A549 (cell line): ENCODE measurements at regions not wholly inside any gene's neighbourhood (a gene's known extent, or its start where the extent isn't known, plus 50 kb on each side); places are given as distances from the start of the nearest gene placed in this dataset.

Source experiments
- ATAC-seq, 2 experiments: fragments of 200-7000 bp in 1 of 2; fragments of >200 bp in 1 of 2; cut with Nextera tagmentation in 1 of 2; cut with Tn5 transposase in 1 of 2; 3 replicates each; pipeline versions ENCODE4 v1.8.0 to v1.9.1; 2018 to 2020; ENCODE audit warnings: mild to moderate bottlenecking in 1 of 2, moderate library complexity in 1 of 2
- CTCF ChIA-PET: fragments of 300-600 bp; sonication (Branson Sonifier 250); formaldehyde crosslinking; extraction: SDS; loops from one replicate; lab custom pipeline; 2021; ENCODE audit warnings: antibody characterized with exemption, inconsistent platforms; lab: Yijun Ruan, JAX
- POLR2A ChIA-PET: fragments of 350-600 bp; formaldehyde crosslinking; extraction: SDS; loops from one replicate; lab custom pipeline; 2021; ENCODE audit warnings: antibody characterized with exemption, inconsistent platforms; lab: Yijun Ruan, JAX
- DNase-seq, 2 experiments: peaks; one replicate each; pipeline versions ENCODE4 v3.0.0 to v3.0.0-alpha.2; 2011 to 2016; ENCODE audit warnings: low read depth in 1 of 2, low spot score in 1 of 2
- FAIRE-seq: peaks from 2 replicates; lab custom pipeline; 2011; peaks lifted over from hg19 to GRCh38; lab: Jason Lieb, UNC
- H3K27ac ChIP-seq, 2 experiments: fragments of >200 bp; sonication (Bioruptor Twin); formaldehyde crosslinking; 3 replicates each; pipeline ENCODE4 v1.5.1; 2016 to 2017
- H3K4me1 ChIP-seq: fragments of >200 bp; sonication (Bioruptor Twin); formaldehyde crosslinking; 3 replicates; pipeline ENCODE4 v1.6.1; 2016
- H3K4me2 ChIP-seq: fragments of >200 bp; sonication (Bioruptor Twin); formaldehyde crosslinking; 3 replicates; pipeline ENCODE4 v1.6.1; 2016
- H3K4me3 ChIP-seq: fragments of >200 bp; sonication (Bioruptor Twin); formaldehyde crosslinking; 3 replicates; pipeline ENCODE4 v1.5.1; 2016
- H3K9me3 ChIP-seq: fragments of >200 bp; sonication (Bioruptor Twin); formaldehyde crosslinking; 3 replicates; pipeline ENCODE4 v1.6.1; 2016
- CBX2 ChIP-seq: fragments of 200-600 bp; sonication (generic); IDR thresholded peaks from 2 replicates; pipeline ENCODE4 v1.6.1; 2016; ENCODE audit warnings: low read depth, mild to moderate bottlenecking, borderline replicate concordance
- CBX8 ChIP-seq: fragments of 200-600 bp; sonication (generic); IDR thresholded peaks from 2 replicates; pipeline ENCODE4 v1.6.1; 2016
- CHD2 ChIP-seq: fragments of 150-350 bp; IDR thresholded peaks from 2 replicates; pipeline ENCODE4 v1.6.1; 2014; ENCODE audit warnings: low read length; ENCODE audit not compliant: partially characterized antibody
- EHMT2 ChIP-seq: fragments of 200-600 bp; sonication (generic); IDR thresholded peaks from 2 replicates; pipeline ENCODE4 v1.6.1; 2016; ENCODE audit warnings: antibody characterized with exemption, low read depth, mild to moderate bottlenecking, moderate library complexity
- EP300 ChIP-seq, 2 experiments: fragments of >200 bp; sonication (Bioruptor Twin); formaldehyde crosslinking; IDR thresholded peaks; 2 replicates in 1 of 2; 3 replicates in 1 of 2; pipeline ENCODE4 v1.6.1; 2016 to 2017
- FOSB ChIP-seq: fragments of 250-450 bp; sonication (Bioruptor Pico); IDR thresholded peaks from 2 replicates; pipeline ENCODE4 v1.5.0; 2020; ENCODE audit warnings: mild to moderate bottlenecking, moderate library complexity
- FOXS1 ChIP-seq: fragments of 250-450 bp; sonication (Bioruptor Pico); IDR thresholded peaks from 2 replicates; pipeline ENCODE4 v1.5.0; 2020; ENCODE audit warnings: mild to moderate bottlenecking, moderate library complexity
- GATA3 ChIP-seq: IDR thresholded peaks from 2 replicates; pipeline ENCODE4 v1.6.1; 2012; ENCODE audit warnings: borderline replicate concordance
- HES2 ChIP-seq: fragments of >200 bp; sonication (Bioruptor Twin); formaldehyde crosslinking; IDR thresholded peaks from 2 replicates; pipeline ENCODE4 v1.6.1; 2016
- HMGXB4 ChIP-seq: fragments of 250-450 bp; sonication (Bioruptor Pico); IDR thresholded peaks from 2 replicates; pipeline ENCODE4 v1.5.0; 2021; ENCODE audit warnings: mild to moderate bottlenecking, moderate library complexity, borderline replicate concordance
- HOXB5 ChIP-seq: fragments of 250-450 bp; sonication (Bioruptor Pico); IDR thresholded peaks from 2 replicates; pipeline ENCODE4 v1.5.0; 2020; ENCODE audit warnings: mild to moderate bottlenecking, moderate library complexity
- JUN ChIP-seq, 2 experiments: fragments of >200 bp; sonication (Bioruptor Twin); formaldehyde crosslinking; IDR thresholded peaks; 2 replicates in 1 of 2; 3 replicates in 1 of 2; pipeline ENCODE4 v1.6.1; 2016 to 2017
- JUNB ChIP-seq: fragments of >200 bp; sonication (Bioruptor Twin); formaldehyde crosslinking; IDR thresholded peaks from 2 replicates; pipeline ENCODE4 v1.6.1; 2016
- KDM1A ChIP-seq: fragments of 200-600 bp; sonication (generic); IDR thresholded peaks from 2 replicates; pipeline ENCODE4 v1.6.1; 2016; ENCODE audit warnings: low read depth, mild to moderate bottlenecking
- KDM5A ChIP-seq: fragments of 200-600 bp; sonication (generic); IDR thresholded peaks from 2 replicates; pipeline ENCODE4 v1.6.1; 2016; ENCODE audit warnings: antibody characterized with exemption, mild to moderate bottlenecking
- MAFK ChIP-seq: fragments of 450-650 bp; IDR thresholded peaks from 2 replicates; pipeline ENCODE4 v1.6.1; 2014; ENCODE audit not compliant: partially characterized antibody
- MYC ChIP-seq: IDR thresholded peaks from 2 replicates; pipeline ENCODE4 v1.6.1; 2012; ENCODE audit warnings: mild to moderate bottlenecking, inconsistent platforms, low read length, improper control_type of control experiment, borderline replicate concordance
- NPAS2 ChIP-seq: fragments of 250-450 bp; sonication (Bioruptor Pico); IDR thresholded peaks from 2 replicates; pipeline ENCODE4 v1.8.0; 2022; ENCODE audit warnings: mild to moderate bottlenecking, moderate library complexity, borderline replicate concordance
- PHF8 ChIP-seq: fragments of 200-600 bp; sonication (generic); IDR thresholded peaks from 2 replicates; pipeline ENCODE4 v1.6.1; 2016; ENCODE audit warnings: low read depth, mild to moderate bottlenecking, antibody characterized with exemption, moderate library complexity, borderline replicate concordance
- RAD21 ChIP-seq, 2 experiments: fragments of >200 bp in 1 of 2; sonication (Bioruptor Twin) in 1 of 2; formaldehyde crosslinking in 1 of 2; IDR thresholded peaks in 1 of 2; conservative IDR thresholded peaks in 1 of 2; 2 replicates in 1 of 2; 3 replicates in 1 of 2; pipeline ENCODE4 v1.6.1; 2012 to 2018; ENCODE audit warnings: inconsistent platforms in 1 of 2
- RARB ChIP-seq: fragments of 250-450 bp; sonication (Bioruptor Pico); IDR thresholded peaks from 2 replicates; pipeline ENCODE4 v1.8.0; 2021; ENCODE audit warnings: mild to moderate bottlenecking, moderate library complexity
- RCOR1 ChIP-seq: fragments of 150-350 bp; IDR thresholded peaks from 2 replicates; pipeline ENCODE4 v1.6.1; 2014; ENCODE audit warnings: antibody characterized with exemption, low read length, low read depth
- RNF2 ChIP-seq: fragments of 200-600 bp; sonication (generic); IDR thresholded peaks from 2 replicates; pipeline ENCODE4 v1.6.1; 2016; ENCODE audit warnings: low read depth, mild to moderate bottlenecking, antibody characterized with exemption, moderate library complexity, borderline replicate concordance
- ZSCAN20 ChIP-seq: fragments of 250-450 bp; sonication (Bioruptor Pico); IDR thresholded peaks from 2 replicates; pipeline ENCODE4 v1.8.0; 2022; ENCODE audit warnings: mild to moderate bottlenecking, moderate library complexity
- WGBS: methylation state at CpG from one replicate; pipeline ENCODE4 v1.1.6; 2017; ENCODE audit errors: missing lambda C conversion rate; 5-methylcytosine and 5-hydroxymethylcytosine counted together
- TF ChIP-seq, protein P1 (sequence below): fragments of 450-650 bp; IDR thresholded peaks from 2 replicates; pipeline ENCODE4 v1.6.1; 2014; ENCODE audit warnings: antibody characterized with exemption
- TF ChIP-seq, protein P2 (sequence below): fragments of 250-450 bp; sonication (Bioruptor Pico); IDR thresholded peaks from 2 replicates; pipeline ENCODE4 v1.5.0; 2020; ENCODE audit warnings: low read depth, mild to moderate bottlenecking, moderate library complexity

DNA sequence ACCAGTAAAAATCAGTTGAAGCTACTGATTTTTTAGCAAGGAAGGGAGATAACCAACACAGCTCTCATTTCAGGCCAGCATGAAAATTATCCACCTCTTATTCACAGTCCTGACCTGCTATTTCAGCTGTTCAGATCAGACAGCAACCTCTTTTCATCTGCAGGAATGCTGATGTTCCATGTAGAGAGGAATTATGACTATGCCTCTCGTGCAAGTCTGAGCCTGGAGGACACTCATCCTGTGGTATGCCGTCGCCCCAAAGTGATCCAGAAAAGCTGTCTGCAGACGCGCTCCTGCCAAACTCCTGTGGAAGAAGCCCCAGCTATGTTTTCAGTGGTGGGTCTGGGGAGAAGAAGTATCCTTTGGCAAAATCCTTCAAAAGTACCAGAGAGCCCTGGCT lies 563.5 kb upstream of the SLITRK1 start:
- POLR2A ChIA-PET = no interaction called here
- FAIRE-seq = no peak
- Histone ChIP-seq H3K9me3 (no peaks in the 10 kb centered on the region), H3K27ac (no peak overlapping the region), H3K4me1 (no peaks in the 10 kb centered on the region), H3K4me3 (no peak overlapping the region), H3K4me2 (no peak overlapping the region)
- CTCF ChIA-PET = no interaction called here
- DNase-seq = no peak
- no peak for ATAC-seq
- WGBS = 53% methylated on average over 5 of the region's 5 CpGs
- TF ChIP-seq RAD21 (conservative IDR thresholded peaks at IDR 0.05 in 1 of 2, IDR thresholded peaks at IDR 0.05 in 1 of 2) = no peak
- TF ChIP-seq RCOR1 = no peak
- TF ChIP-seq MYC = no peak
- TF ChIP-seq PHF8 = no peak
- no peak for TF ChIP-seq JUNB
- TF ChIP-seq FOXS1 (CRISPR knock-in tag) = no peak
- TF ChIP-seq CHD2 = no peak
- TF ChIP-seq, protein P1, sequence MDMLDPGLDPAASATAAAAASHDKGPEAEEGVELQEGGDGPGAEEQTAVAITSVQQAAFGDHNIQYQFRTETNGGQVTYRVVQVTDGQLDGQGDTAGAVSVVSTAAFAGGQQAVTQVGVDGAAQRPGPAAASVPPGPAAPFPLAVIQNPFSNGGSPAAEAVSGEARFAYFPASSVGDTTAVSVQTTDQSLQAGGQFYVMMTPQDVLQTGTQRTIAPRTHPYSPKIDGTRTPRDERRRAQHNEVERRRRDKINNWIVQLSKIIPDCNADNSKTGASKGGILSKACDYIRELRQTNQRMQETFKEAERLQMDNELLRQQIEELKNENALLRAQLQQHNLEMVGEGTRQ = no peak
- TF ChIP-seq KDM5A = no peak
- TF ChIP-seq ZSCAN20 (CRISPR knock-in tag) = no peak
- TF ChIP-seq HES2 = no peak

- Histone ChIP-seq H3K27ac (no peak overlapping the region), H3K4me1 (no peaks in the 10 kb centered on the region), H3K4me2 (no peak overlapping the region), H3K4me3 (no peak overlapping the region), H3K9me3 (no peaks in the 10 kb centered on the region)
- no peak for FAIRE-seq
- no peak for ATAC-seq
- no peak for DNase-seq
- CTCF ChIA-PET = no interaction called here
- POLR2A ChIA-PET = no interaction called here
- TF ChIP-seq ZSCAN20 (CRISPR knock-in tag) (no peak), HOXB5 (CRISPR knock-in tag) (no peak), NPAS2 (CRISPR knock-in tag) (no peak)
- TF ChIP-seq, protein P1 = no peak
These were observed 561.2 kb upstream of the SLITRK1 start for GRCh38 chr13:84443463-84443862.

GRCh38 chr13:84439108-84439507 lies 556.8 kb upstream of the SLITRK1 start:
- POLR2A ChIA-PET = no interaction called here
- no peak overlapping the region for H3K4me2 ChIP-seq
- no peak for ATAC-seq
- no peak for FAIRE-seq
- H3K27ac ChIP-seq = no peak overlapping the region
- no peaks in the 10 kb centered on the region for H3K4me1 ChIP-seq
- no peak for DNase-seq
- CTCF ChIA-PET = no interaction called here
- H3K4me3 ChIP-seq = no peak overlapping the region
- no peak for TF ChIP-seq MAFK
- TF ChIP-seq GATA3 = no peak
- TF ChIP-seq FOXS1 (CRISPR knock-in tag) = no peak
- no peak for TF ChIP-seq RARB (CRISPR knock-in tag)
- no peak for TF ChIP-seq JUN (IDR thresholded peaks at IDR 0.05)
- no peak for TF ChIP-seq RNF2
- TF ChIP-seq HOXB5 (CRISPR knock-in tag) = no peak
- 53% methylated on average over 1 of the region's 1 CpG for WGBS
- H3K9me3 ChIP-seq = no peaks in the 10 kb centered on the region

DNA sequence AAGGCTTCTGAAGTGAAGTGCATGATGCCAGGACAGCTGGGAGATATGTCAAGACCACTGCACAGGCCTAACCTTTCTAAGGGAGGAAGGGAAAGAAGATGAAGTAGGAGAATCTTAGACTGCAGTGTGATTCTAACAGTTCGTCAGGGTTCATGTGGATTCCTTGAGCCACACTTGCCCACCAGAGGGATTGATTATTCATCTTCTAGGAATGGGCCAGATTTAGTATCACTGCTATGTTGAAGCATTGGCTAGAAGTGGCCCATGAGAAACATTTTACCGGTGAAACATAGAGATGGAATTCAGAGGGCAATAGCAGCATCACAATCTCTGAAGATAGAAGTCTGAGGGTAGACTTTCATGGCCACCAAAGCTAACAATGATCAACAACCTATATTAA lies 550.8 kb upstream of the SLITRK1 start:
- ChIA-PET POLR2A (no interaction called here), CTCF (no interaction called here)
- no peak for DNase-seq
- ATAC-seq = no peak
- Histone ChIP-seq H3K4me2 (no peak overlapping the region), H3K4me1 (no peaks in the 10 kb centered on the region), H3K9me3 (no peaks in the 10 kb centered on the region), H3K27ac (no peak overlapping the region), H3K4me3 (no peak overlapping the region)
- 8% methylated on average over 2 of the region's 2 CpGs for WGBS
- no peak for FAIRE-seq
- TF ChIP-seq EP300 (IDR thresholded peaks at IDR 0.05) (no peak), NPAS2 (CRISPR knock-in tag) (no peak), EHMT2 (no peak), JUNB (no peak), HMGXB4 (CRISPR knock-in tag) (no peak), CBX2 (no peak), KDM1A (no peak), CBX8 (no peak), FOSB (no peak)
- TF ChIP-seq, protein P2, sequence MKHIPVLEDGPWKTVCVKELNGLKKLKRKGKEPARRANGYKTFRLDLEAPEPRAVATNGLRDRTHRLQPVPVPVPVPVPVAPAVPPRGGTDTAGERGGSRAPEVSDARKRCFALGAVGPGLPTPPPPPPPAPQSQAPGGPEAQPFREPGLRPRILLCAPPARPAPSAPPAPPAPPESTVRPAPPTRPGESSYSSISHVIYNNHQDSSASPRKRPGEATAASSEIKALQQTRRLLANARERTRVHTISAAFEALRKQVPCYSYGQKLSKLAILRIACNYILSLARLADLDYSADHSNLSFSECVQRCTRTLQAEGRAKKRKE (CRISPR knock-in tag) = no peak
